ENCODE measurements at regions not wholly inside any gene's neighbourhood (a gene's known extent, or its start where the extent isn't known, plus 50 kb on each side); places are given as distances from the start of the nearest gene placed in this dataset.

GRCh38 chr15:98546329-98546728, 102.0 kb upstream of the IGF1R start:
- TF ChIP-seq CTCF (conservative IDR thresholded peaks at IDR 0.05 in 1 of 2, IDR thresholded peaks at IDR 0.05 in 1 of 2; ENCODE audit: low read depth in 1 of 2, low read length in 2 of 2): no peak
- TF ChIP-seq EZH2 (IDR thresholded peaks at IDR 0.05; ENCODE audit: low read length, missing control alignments): no peak
